GM18907 (cell line): ENCODE measurements at regions not wholly inside any gene's neighbourhood (a gene's known extent, or its start where the extent isn't known, plus 50 kb on each side); places are given as distances from the start of the nearest gene placed in this dataset.

Source experiments
- ATAC-seq: cut with Tn5 transposase; IDR thresholded peaks from one replicate; pipeline ENCODE4 v1.9.1; 2021; ENCODE audit warnings: mild to moderate bottlenecking, moderate library complexity; ENCODE audit not compliant: unreplicated experiment

DNA sequence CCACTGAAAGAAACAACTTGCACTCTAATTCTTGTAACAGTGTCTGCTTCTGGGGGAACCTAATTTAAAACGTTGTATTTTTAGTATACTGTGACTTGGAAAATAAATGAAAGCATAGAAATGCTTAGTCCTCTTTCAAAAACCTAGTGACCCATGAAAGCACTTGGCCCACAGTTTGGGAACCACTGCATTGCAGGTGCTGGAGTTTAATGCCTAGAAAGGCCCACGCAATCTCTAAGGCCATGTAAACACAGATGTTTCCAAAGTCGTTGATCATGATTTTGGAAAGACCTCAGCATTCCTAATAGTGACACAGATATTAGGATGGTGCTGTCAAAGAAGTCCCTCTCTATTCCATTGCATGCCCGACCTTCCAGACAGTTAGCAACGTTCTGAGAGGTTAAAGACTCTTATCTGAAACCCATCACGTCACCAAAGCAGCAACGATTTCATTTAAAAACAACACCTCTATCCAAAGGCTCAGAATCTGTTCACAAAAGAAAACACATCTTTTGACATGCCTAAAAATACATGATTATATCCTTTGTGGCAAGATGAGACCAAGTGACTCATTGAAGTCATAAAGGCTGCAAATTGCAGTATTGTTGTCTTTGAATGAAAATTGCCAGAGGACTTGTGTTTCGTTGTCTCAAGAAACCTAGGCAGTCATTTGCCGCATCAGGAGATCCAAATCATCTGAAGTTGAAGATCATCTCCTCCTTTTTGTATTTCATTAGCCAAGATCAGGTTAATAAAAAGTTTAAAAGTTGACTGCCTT, 328.0 kb upstream of the ZNF507 start:
- ATAC-seq = no peak

DNA sequence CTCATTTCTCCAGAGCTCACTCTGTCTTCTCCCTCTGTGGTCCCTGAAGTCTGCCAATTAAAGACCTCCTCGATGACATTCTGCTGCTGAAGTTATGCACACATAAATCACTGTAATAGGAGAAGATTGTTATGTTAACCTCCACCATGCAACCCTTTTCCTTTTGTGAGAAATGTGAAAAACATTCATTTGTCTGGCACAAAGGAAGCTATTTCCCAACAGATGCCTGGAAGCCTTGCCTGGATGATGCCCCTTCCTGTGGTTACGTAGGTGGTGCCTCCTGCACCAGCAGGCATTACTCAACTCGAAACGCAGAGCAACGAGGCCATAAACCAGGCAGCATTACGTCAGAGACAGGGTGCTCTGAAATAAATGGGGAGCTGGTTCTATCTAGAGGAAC, 327.4 kb upstream of the ZNF507 start:
- no peak for ATAC-seq

DNA sequence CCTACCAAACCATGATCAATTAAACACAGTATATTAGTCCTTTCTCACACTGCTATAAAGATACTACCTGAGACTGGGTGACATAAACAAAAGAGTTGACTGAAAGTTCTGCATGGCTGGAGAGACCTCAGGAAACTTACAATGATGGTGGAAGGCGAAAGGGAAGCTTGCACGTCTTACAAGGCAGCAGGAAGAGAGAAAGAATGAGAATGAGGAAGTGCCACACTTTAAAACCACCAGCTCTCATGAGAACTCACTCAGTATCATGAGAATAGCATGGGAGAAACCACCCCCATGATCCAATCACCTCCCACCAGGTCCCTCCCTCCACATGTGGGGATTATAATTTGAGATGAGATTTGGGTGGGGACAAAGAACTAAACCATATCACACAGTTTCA, 324.9 kb upstream of the ZNF507 start:
- ATAC-seq = no peak

DNA sequence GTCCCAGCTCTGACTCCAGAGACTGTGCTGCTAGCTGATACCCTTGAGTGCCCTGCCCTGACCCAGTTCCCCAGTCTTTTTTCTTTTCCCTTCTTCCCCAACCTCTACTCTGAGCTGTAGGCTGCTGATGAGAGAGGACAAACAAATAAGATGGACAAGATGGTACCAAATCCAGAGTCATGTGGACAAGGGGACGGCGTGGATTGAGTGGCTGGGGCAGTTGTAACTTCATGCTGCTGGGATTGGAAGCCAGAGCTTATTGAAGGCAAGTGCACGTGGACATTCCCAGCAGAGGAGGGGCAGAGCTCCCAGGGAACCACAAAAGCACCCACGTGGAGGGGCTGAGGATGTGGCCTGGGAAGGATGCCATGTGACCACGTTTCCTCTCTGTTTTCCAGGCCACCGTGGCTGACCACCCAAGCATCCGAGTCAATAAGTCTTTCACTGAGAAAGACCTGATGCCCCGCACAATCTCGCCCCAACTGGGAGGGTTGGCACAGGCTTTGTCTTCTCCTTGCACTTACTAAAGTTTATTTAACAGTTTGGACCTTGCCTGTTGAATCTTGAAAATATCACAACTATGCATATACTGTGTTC, 323.3 kb upstream of the ZNF507 start:
- ATAC-seq = no peak

DNA sequence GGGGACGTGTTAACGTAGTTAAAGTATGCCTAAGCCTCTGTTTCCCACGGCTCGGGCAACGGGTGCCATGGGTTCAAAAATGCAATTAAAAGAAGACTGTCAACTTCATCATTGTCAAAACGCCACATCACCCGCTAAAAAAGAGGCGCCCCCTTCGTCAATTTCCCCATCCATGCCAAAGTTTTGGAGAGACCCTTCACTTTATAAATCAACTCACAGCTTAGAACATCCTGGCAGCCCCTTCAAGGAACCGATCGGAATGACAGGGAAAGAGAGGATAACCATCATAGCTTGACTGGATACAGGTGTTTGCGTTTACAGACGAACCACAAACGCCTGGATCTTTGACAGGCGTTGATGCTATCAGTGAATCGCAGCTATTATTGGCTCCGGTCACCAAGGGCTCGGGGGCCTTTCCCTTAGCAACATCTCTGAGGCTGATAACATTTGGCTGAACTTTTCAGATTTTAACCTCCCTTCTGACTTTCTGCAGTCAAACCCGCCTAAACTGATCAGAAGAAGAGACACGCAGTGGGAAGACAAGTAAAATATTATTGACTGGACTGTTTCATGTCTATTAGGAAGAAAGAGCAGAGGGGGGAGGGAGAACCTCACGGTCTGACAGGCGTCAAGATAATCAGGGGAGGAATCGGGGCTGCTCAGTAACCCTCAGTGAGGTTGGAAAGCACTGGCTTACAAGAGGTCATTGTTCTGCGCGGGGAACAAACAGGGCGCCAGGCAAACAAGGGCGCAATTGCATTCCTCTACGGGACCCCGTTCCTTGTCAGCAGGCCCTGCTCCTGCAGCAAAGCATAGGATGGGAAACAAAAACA, 322.5 kb upstream of the ZNF507 start:
- ATAC-seq = no peak

DNA sequence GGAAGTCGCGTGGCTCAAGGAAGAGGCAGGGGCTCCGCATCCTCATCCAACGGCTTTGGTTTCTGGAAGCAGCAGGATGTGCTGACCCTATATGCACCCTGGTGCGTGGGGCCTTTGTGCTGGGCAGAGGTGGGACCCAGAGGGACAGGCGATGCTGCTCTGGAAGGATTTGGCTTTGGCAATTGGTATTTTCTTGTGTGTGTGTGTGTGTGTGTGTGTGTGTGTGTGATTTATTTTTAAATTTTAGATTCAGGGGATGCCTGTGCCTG, 321.9 kb upstream of the ZNF507 start:
- ATAC-seq = no peak

DNA sequence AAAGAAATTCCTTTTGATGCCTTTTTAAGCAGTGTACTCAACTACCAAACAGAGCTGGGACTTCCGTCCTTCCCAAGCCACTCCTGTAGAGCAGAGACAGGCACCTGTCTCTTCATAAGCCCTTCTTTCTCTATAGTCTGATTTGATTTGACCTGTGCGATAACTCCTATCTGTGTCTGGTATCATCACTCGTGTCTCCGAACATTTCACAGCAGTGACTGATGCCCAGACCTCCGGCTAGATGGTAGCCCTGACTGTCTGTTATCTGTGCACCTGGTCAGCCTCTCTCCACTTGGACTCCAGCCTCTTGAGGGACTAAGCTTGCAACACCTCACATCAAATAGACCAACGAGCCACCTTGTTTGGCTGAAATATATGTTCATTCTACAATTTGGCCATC, 316.2 kb upstream of the ZNF507 start:
- ATAC-seq = no peak

DNA sequence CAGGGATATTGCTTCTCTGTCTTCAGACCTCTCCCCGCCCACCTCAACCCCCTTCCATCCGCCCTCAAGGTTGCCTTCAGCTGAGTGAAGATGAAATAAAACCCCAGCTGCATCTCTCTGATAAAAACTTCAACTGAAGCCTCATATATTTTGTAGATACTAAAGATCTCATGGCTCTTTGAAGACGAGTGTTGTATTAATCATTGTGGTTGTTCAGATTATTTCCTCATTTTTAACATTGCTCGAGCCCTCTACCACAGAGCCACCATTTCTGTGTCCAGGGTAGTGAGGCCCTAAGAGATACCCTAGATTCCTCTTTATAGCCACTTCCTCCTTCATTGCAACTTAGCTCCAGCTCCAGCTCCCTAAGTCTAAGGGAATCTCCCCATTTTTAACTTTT, 312.8 kb upstream of the ZNF507 start:
- no peak for ATAC-seq

DNA sequence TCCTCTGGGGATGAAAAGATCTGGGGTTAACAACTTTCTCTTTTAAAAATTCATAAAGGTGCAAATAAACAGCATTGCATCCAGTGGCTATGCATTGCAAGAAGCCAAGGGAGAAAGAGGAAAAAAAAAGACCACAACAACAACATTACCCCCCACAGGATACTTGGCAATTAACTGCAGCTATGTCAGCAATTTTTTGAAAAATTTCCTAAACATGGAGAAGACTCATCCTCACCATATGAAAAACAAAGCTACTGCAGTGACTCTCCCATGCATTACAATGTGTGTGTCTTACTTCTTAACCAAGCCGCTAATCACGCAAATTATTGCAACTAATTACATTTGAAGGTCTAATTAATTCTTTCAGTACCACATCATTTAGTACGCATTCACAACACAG, 309.8 kb upstream of the ZNF507 start:
- ATAC-seq = no peak

DNA sequence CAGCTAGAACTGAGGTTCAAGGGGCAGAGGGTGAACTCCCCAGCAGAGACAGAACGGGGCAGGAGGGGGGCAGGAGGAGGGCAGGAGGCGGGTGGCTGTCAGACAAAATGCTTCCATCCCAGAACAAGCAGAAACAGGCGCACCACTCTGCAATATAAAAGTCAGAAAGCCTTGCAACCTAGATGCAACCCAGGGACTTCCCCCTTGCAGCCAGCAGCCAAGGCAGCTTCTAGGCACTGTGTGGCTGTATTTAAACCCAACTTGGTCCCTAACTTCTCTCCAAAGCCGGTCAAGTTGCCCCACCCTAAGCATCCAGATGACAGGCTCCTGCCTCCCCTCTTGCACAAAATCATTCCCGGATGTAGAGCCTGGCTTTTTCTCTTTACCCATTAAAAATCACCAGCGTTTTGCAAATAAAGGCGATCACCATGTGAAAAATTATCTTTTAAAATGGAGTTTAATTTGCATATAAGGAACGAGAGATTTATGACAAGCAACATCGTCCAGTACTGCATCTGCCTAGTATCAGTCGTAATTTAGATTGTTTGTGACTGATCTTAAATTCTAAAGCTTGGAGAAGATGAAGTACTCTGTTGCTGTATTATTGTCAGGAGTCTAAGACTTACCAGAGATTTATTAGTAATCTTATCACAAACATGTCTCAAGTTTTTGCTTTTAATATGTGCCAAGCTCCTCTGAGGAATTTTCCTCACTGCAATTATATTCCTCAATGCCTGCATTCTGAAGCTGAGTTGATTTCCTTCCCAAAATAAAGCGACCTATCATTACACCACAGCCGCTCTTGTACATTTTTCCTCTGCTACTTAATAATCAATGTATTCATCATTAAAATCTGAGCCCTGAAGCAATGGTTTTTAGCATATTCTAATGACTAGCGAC, 307.1 kb upstream of the ZNF507 start:
- no peak for ATAC-seq

DNA sequence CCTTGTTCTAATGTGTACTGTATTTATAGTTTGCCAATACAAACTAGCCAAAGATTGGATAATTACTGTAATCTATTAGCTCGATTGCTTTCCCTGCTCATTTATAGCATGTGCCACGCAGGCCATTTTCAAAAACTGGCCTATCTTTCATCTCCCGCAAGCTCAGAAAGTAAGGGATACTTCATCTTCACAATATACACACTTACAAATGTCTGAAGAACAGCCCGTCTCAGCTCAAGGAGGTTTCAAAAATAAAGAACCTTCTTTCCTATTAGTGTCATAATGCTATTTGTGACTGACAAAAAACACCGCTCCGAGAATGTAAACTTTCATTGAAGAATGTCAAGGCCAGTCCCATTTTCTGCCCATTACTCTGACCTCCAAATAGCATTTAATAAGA, 306.4 kb upstream of the ZNF507 start:
- ATAC-seq = no peak

DNA sequence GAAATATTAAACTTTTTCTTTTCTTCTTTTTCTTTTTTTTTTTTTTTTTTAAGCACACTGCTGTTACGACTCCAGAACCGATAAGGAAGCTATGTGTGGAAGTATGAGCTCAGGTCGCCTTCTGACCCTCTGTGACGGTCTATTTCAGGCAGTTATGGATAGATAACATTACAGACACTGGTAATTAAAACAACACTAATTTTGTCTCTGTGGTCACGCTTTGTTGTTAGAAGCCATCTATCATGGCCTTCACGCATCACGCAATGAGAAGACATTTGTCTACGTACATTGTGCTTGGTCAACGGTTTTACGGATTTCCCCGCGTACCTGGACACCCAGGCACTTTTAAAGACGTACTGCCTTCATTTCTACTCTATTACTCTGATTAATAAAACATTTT, 306.0 kb upstream of the ZNF507 start:
- ATAC-seq = no peak

DNA sequence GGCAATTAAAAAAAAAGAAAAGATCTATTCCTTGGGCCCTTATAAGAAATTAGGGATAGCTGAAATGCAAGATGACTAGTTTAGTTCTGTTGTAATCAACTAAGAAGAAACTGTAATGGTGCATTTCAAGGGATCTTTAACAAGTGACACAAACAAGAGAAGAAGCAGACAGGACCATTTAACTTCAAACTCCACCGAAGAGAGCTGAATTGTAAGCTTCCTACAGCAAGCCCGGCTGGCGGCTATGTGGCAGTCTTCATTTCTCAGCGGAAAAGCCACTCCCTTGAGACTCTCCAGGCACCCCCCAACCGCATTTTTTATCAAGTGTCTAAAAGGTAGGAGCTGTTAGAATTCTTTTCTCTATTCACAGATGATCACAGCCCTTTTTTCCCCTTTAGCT, 305.2 kb upstream of the ZNF507 start:
- ATAC-seq = no peak

DNA sequence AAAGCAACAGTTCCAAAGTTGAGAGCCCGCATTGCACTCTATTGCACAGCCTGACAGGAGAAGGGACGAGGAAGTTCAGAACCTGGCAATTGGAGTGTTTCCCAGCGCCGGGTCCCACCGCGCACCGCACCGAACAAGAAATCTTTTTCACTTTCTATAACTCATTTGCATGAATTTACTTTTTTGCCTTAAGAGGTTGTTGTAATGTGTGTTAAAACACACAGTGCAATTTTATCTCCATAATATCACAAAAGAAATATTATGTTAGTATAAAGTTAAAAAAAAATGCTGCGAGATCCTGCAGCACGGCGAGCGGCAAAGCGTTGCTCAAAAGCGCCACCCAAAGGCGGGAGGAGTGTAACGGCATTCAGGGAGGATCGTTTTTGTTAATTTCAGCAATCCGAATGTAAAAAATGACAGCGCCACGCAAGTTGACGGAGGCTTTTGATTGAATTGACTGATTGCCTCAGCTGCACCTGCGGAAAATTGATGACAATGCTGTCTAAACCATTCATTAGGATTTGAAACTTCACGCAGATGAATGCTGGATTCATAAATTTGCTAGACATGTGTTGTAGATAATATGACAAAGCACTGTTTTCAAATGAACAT, 303.6 kb upstream of the ZNF507 start:
- ATAC-seq = no peak

DNA sequence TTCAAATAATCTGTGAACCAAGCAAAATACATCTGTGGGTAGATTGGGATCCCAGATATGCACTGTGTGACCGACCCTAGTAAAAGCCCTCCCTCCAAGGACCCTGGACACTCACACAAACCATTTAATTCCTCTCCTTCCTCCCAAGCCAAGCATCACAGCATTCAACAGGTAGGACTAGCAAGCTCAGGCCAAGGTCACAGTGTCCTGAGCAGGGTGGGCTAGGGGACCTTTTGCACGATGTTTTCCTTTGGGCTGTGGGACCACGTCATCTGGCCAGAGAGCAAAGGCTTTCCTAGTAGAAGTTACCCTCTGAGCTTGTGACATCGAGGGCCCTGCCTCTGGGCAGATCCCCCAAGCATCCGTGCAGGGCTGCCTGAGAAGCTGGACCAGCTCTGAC, 297.6 kb upstream of the ZNF507 start:
- no peak for ATAC-seq

DNA sequence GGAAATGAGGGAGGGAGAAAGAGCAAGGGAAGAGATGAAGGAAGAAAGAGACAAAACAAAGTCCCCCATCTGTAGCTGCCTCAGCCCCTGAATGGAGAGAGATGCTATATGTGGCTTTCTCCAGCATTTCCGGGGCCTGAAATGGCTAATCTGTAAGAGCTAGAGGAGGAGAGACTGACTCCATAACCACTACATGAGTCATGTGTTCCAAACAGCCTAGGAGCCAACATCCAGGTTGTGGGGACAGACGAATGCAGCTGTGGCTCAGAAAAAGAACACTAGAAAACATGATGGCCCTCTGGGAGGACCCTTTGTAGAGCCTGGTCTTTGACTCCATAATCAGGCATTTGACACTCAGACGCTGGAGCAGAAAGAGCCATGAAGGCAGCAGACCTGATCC, 292.0 kb upstream of the ZNF507 start:
- ATAC-seq = no peak

DNA sequence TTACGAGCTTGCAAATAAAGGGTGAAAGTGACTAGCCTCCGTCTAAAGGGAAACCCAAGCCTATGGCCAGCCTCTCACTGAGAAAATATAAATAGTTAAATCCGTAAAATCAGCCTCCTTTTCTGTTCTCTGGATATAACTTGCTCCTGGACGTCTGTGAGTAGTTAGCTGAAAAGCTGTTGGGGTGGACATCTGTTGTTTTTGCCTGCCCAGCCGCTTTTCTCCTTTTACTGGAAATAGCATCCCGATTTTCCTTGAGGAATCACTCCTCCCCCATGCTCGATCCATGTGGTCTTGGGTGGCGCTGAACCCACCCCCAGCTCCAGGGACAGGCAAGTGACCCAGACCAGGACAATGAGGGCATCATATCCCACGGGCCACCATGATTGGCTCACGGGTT, 291.5 kb upstream of the ZNF507 start:
- no peak for ATAC-seq

DNA sequence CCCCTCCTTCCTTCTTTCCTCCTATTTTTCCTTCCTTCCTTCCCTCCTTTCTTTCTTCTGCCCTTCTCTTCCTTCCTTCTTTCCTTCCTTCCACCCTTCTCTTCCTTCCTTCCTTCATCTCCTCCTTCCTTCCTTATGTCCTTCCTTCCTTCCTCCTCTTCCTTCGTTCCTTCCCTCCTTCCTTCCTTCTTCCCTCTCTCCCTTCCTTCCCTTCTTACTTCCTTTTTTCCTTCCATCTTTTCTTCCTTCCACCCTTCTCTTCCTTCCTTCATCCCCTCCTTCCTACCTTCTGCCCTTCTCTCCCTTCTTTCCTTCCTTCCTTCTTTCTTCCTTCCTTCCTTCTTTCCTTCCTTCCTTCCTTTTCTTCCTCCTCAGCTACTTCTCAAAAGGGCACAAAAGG, 287.3 kb upstream of the ZNF507 start:
- no peak for ATAC-seq

DNA sequence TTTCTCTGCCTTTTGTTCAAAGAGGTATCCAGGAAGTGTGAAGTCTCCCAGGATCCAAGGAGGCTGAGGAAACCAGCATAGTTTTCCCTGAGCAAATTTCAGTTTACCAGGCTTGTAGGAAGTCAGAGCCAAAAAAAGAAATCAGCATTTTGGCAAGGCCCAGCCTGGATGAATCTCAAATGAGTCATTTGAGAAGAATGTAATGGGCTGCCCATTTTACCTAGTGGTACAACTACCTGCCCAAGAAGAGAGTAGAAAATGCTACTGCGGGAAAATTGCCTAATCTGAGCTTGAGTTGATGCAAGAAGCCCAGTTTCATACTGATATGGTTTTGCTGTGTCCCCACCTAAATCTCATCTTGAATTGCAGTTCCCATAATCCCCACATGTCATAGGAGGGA, 284.1 kb upstream of the ZNF507 start:
- no peak for ATAC-seq

DNA sequence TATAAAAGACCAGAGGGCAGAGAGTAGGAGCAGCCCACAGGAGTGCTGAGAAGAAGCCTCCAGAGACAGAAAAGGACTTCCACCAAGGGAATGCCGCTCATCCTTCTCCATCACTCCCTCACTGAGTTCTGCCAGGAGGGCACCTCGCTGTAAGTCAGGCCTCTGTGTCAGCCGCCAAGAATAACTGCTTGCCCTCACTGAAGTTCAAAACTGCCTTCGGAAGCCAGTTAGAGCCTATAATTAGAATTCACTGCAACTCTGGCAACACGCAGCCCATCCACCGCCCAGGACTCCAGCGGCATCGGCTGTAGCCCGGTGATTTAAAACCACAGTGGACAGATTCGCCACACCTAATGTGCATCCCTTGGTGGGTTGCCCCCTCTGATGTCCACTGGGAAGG, 281.8 kb upstream of the ZNF507 start:
- no peak for ATAC-seq

DNA sequence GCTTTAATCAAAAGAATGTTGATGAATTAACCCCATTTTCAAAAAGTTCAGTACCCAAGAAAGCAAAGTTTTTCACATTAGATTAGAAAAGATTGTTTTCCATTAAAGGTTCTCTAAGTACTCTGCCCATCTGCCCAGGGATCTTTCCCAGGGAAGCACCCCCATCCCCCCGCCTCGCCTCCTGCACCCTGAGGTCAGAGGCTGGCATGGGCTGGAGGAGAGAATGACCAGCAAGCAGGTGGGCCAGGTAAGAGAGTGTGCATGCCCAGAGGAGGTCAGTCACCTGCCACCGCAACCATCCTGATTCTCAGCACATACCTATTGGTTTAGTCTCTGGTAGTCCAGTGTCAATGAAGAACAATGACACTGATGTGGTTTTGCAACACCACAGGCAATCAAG, 279.4 kb upstream of the ZNF507 start:
- no peak for ATAC-seq
